ENCODE measurements at regions not wholly inside any gene's neighbourhood (a gene's known extent, or its start where the extent isn't known, plus 50 kb on each side); places are given as distances from the start of the nearest gene placed in this dataset.

GRCh38 chr2:151180123-151180522, 81.5 kb downstream of the RBM43 start:
- TF ChIP-seq, protein P1, sequence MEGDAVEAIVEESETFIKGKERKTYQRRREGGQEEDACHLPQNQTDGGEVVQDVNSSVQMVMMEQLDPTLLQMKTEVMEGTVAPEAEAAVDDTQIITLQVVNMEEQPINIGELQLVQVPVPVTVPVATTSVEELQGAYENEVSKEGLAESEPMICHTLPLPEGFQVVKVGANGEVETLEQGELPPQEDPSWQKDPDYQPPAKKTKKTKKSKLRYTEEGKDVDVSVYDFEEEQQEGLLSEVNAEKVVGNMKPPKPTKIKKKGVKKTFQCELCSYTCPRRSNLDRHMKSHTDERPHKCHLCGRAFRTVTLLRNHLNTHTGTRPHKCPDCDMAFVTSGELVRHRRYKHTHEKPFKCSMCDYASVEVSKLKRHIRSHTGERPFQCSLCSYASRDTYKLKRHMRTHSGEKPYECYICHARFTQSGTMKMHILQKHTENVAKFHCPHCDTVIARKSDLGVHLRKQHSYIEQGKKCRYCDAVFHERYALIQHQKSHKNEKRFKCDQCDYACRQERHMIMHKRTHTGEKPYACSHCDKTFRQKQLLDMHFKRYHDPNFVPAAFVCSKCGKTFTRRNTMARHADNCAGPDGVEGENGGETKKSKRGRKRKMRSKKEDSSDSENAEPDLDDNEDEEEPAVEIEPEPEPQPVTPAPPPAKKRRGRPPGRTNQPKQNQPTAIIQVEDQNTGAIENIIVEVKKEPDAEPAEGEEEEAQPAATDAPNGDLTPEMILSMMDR (IDR thresholded peaks at IDR 0.05; ENCODE audit: low read depth, low read length, poor library complexity, severe bottlenecking), result no peak
- TF ChIP-seq EZH2phosphoT487 (IDR thresholded peaks at IDR 0.05; ENCODE audit: borderline replicate concordance, low read length), result no peak

All from DOHH2 (cell line).